SK-N-MC (cell line): ENCODE measurements at regions not wholly inside any gene's neighbourhood (a gene's known extent, or its start where the extent isn't known, plus 50 kb on each side); places are given as distances from the start of the nearest gene placed in this dataset.

Experiments used
- DNase-seq: peaks from one replicate; pipeline ENCODE4 v3.0.0-alpha.2; 2011; ENCODE audit warnings: low read depth, low spot score
- H3K27ac ChIP-seq: fragments of 200-600 bp; sonication (generic); 2 replicates; pipeline ENCODE4 v1.5.1; 2016; ENCODE audit warnings: mixed run types
- H3K36me3 ChIP-seq: fragments of 200-600 bp; sonication (generic); 2 replicates; pipeline ENCODE4 v1.6.1; 2017; ENCODE audit warnings: antibody characterized with exemption, low read length, mixed read lengths; ENCODE audit not compliant: insufficient read depth
- H3K4me3 ChIP-seq: fragments of 200-600 bp; sonication (generic); 2 replicates; pipeline ENCODE4 v1.5.1; 2016
- H3K9ac ChIP-seq: fragments of 200-600 bp; sonication (generic); 2 replicates; pipeline ENCODE4 v1.8.0; 2017; ENCODE audit warnings: mixed run types, mixed read lengths; ENCODE audit not compliant: insufficient read length
- H3K9me3 ChIP-seq: fragments of 200-600 bp; sonication (generic); 2 replicates; pipeline ENCODE4 v1.6.1; 2017; ENCODE audit warnings: low read depth, mild to moderate bottlenecking, antibody characterized with exemption, low read length, moderate library complexity, mixed read lengths
- EZH2 ChIP-seq: fragments of 200-600 bp; sonication (generic); IDR thresholded peaks from one replicate; pipeline ENCODE4 v1.6.1; 2017; ENCODE audit warnings: antibody characterized with exemption
- FOXP2 ChIP-seq: optimal IDR thresholded peaks from 2 replicates; pipeline ENCODE3; 2011; ENCODE audit warnings: mild to moderate bottlenecking, moderate library complexity; ENCODE audit not compliant: insufficient read depth; ENCODE audit errors: extremely low read length, control extremely low read depth
- POLR2AphosphoS5 ChIP-seq: IDR thresholded peaks from 2 replicates; pipeline ENCODE4 v1.6.1; 2012; ENCODE audit warnings: mild to moderate bottlenecking, low read depth, low read length, borderline replicate concordance

- no peak for DNase-seq
- no peak overlapping the region for H3K4me3 ChIP-seq
- no peaks in the 10 kb centered on the region for H3K9me3 ChIP-seq
- H3K9ac ChIP-seq: no peak overlapping the region
- H3K27ac ChIP-seq: no peak overlapping the region
- TF ChIP-seq FOXP2 (no peak), EZH2 (no peak), POLR2AphosphoS5 (no peak)
- no peaks in the 10 kb centered on the region for H3K36me3 ChIP-seq
These were observed 132.3 kb downstream of the CSNK2A3 start for GRCh38 chr11:11220786-11221185.

- no peak overlapping the region for H3K27ac ChIP-seq
- H3K4me3 ChIP-seq: no peak overlapping the region
- no peak overlapping the region for H3K9ac ChIP-seq
- H3K9me3 ChIP-seq: no peaks in the 10 kb centered on the region
- TF ChIP-seq EZH2 (no peak), FOXP2 (no peak), POLR2AphosphoS5 (no peak)
- DNase-seq: no peak
- no peaks in the 10 kb centered on the region for H3K36me3 ChIP-seq
These were observed 134.4 kb downstream of the CSNK2A3 start for GRCh38 chr11:11218629-11218986.

GRCh38 chr11:11217929-11218628 lies 135.0 kb downstream of the CSNK2A3 start:
- no peak for DNase-seq
- no peak overlapping the region for H3K9ac ChIP-seq

DNA sequence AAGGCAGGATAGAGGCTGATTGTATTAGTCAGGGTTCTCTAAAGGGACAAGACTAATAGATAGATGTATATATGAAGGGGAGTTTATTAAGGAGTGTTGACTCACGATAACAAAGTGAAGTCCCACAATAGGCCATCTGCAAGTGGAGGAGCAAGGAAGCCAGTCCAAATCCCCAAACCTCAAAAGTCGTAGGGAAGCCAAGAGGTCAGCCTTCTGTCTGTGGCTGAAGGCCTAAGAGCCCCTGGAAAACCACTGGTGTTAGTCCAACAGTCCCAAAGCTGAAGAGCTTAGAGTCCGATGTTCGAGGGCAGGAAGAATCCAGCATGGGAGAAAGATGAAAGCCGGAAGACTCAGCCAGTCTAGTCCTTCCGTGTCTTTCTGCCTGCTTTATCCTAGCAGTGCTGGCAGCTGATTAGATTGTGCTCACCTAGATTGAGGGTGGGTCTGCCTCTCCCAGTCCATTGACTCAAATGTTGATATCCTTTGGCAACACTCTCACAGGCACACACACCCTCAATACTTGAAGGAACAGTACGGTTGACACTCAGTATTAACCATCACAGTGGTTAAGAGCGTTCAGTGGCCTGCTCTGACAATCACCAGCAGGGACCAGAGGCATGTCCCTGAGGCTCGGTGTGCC lies 135.6 kb downstream of the CSNK2A3 start:
- TF ChIP-seq POLR2AphosphoS5: no peak
- no peak for TF ChIP-seq EZH2
- TF ChIP-seq FOXP2: no peak
- DNase-seq: no peak
- Histone ChIP-seq H3K36me3 (no peaks in the 10 kb centered on the region), H3K27ac (no peak overlapping the region), H3K9me3 (no peaks in the 10 kb centered on the region), H3K4me3 (no peak overlapping the region), H3K9ac (no peak overlapping the region)

More at GRCh38 chr11:11217929-11218628, 135.0 kb downstream of the CSNK2A3 start:
- TF ChIP-seq FOXP2 (no peak), EZH2 (no peak), POLR2AphosphoS5 (no peak)
- Histone ChIP-seq H3K27ac (no peak overlapping the region), H3K4me3 (no peak overlapping the region), H3K9me3 (no peaks in the 10 kb centered on the region), H3K36me3 (no peaks in the 10 kb centered on the region)

- no peak overlapping the region for H3K9ac ChIP-seq
- no peak for DNase-seq
- no peak overlapping the region for H3K27ac ChIP-seq
- TF ChIP-seq POLR2AphosphoS5: no peak
- no peak for TF ChIP-seq EZH2
- TF ChIP-seq FOXP2: no peak
- H3K4me3 ChIP-seq: no peak overlapping the region
- no peaks in the 10 kb centered on the region for H3K9me3 ChIP-seq
- H3K36me3 ChIP-seq: no peaks in the 10 kb centered on the region
These were observed 137.1 kb downstream of the CSNK2A3 start for GRCh38 chr11:11215944-11216343.

DNA sequence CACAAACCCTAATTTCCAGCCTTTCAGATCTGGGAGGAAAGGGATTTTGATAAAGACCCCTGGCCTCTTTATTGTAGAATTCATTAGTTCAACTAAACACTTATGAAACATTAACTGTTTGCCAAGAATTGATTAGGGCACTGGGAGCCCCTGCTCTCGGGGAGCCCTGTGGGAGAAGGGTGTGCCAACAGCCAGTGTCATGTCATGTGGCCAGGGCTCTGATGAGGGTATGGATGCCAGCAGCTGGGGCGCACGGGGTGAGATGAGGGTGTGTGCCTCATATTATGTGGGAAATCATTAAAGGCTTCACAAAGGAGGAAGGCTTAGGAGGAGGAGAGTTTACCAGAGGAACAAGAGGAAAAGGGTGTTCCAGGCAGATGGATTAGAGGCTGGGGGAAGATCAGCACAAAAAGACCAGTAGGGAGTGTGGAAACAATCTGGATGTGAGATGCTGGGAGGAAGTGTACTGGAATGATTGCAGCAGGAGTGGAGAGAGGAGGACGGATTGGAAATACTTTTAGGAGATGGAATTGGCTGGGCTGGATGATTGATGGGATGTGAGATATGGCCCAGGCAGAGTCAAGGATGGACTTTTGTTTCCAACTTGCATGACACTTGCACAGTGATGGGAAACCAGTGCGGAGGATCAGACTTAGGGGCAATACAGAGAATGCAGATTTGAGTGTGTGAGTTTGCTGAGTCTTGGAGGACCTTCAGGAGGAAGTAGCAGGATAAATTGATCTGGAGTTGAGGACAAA lies 137.8 kb downstream of the CSNK2A3 start:
- DNase-seq: no peak
- no peak for TF ChIP-seq FOXP2
- no peak for TF ChIP-seq EZH2
- no peak for TF ChIP-seq POLR2AphosphoS5
- Histone ChIP-seq H3K36me3 (no peaks in the 10 kb centered on the region), H3K9ac (no peak overlapping the region), H3K9me3 (no peaks in the 10 kb centered on the region), H3K27ac (no peak overlapping the region), H3K4me3 (no peak overlapping the region)

DNA sequence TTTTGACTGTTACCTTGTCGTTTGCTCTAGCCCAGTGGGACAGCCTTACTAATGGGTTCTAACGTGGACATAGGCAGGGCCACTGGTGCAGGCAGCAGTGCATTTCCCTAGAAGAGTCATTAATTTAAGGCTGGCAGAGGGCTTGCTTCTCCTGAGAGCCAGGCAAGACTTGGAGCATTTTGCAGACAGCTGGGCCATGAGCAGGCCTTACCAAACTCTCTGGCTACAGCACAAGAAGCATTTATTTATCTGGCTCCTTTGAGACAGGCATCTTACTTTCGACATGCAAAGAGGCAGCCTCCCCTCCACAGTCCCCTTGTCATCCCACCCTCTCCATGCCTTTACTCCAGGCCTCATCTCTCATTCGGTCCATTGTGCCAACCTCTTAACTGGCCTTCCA lies 139.9 kb downstream of the CSNK2A3 start:
- Histone ChIP-seq H3K9ac (no peak overlapping the region), H3K36me3 (no peaks in the 10 kb centered on the region), H3K4me3 (no peak overlapping the region), H3K9me3 (no peaks in the 10 kb centered on the region), H3K27ac (no peak overlapping the region)
- no peak for TF ChIP-seq EZH2
- no peak for TF ChIP-seq POLR2AphosphoS5
- no peak for TF ChIP-seq FOXP2
- no peak for DNase-seq

- no peak for TF ChIP-seq EZH2
- no peak for TF ChIP-seq POLR2AphosphoS5
- TF ChIP-seq FOXP2: no peak
- DNase-seq: no peak
- Histone ChIP-seq H3K27ac (no peak overlapping the region), H3K9ac (no peak overlapping the region), H3K36me3 (no peaks in the 10 kb centered on the region), H3K4me3 (no peak overlapping the region), H3K9me3 (no peaks in the 10 kb centered on the region)
These were observed 141.2 kb downstream of the CSNK2A3 start for GRCh38 chr11:11211888-11212287.

DNA sequence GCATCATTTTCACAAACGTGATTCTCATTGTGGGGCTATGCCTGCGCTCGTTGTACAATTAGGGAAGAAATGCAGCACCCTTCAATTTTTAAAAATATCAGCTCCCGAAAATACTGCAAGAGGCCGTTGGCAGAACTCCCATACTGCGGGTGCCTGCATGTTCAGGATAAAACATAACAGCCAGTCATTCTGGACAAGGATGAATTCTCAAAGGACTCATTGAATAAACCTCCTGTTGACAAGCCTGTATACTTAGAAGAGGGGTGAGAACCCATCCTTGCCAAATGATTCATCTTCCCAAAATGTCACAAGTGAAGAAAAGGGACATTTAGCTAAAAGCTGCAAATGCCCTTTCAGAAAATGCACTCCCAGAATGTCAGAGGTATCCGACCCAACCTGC lies 141.9 kb downstream of the CSNK2A3 start:
- Histone ChIP-seq H3K4me3 (no peak overlapping the region), H3K27ac (no peak overlapping the region), H3K9ac (no peak overlapping the region), H3K9me3 (no peaks in the 10 kb centered on the region), H3K36me3 (no peaks in the 10 kb centered on the region)
- DNase-seq: no peak
- TF ChIP-seq EZH2 (no peak), POLR2AphosphoS5 (no peak), FOXP2 (no peak)
